ENCODE measurements at regions not wholly inside any gene's neighbourhood (a gene's known extent, or its start where the extent isn't known, plus 50 kb on each side); places are given as distances from the start of the nearest gene placed in this dataset.
"Not testable (repeated sequence)": the region's sequence is repeated elsewhere in the genome, so short reads cannot be mapped to it uniquely, and the experiment has no call there.

DNA sequence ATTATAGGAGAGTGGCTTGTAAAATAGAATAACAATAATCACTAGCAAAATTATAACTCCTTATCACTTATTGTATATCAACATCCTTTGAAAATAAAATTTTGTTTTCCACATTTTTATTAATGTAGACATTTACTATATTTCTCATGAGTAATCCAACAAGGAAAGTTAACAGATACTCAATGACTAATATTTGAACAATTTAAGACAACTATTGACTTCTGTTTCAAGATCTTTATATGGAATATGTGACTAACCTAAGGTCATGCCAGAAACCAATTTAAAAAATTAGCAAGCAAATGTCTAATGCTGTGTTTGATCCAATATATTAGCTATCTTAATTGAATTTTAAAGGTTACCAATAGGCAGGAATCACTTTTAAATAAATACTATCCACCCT, 638.5 kb upstream of the FLRT2 start:
- DNase-seq, result no peak
- intact Hi-C loops (cut with DNase I), result no loop called here

GRCh38 chr14:84894254-84894653, 635.7 kb upstream of the FLRT2 start:
- intact Hi-C loops (cut with DNase I), result no loop called here

GRCh38 chr14:84922370-84922769, 607.6 kb upstream of the FLRT2 start:
- intact Hi-C loops (cut with DNase I), result no loop called here
- no peak for DNase-seq

More at GRCh38 chr14:84894254-84894653, 635.7 kb upstream of the FLRT2 start:
- no peak for DNase-seq

DNA sequence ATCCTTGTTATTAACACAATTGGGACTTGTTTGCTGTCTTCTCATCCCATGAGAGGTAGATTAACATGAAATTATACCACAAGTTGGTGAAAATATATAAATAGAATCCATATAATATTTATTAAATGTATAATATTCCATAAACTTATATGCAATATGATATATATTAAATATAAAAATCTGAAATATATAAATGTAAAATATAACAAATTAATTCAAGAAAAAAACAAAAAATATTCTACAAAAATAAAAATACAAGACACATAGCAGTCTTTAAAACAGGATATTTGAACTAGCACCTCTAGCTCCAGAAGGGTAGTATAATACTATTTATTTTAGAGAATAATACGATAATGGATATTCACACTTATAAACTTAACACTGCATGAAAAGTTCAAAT, 603.3 kb upstream of the FLRT2 start:
- DNase-seq, result no peak
- intact Hi-C loops (cut with DNase I), result no loop called here

DNA sequence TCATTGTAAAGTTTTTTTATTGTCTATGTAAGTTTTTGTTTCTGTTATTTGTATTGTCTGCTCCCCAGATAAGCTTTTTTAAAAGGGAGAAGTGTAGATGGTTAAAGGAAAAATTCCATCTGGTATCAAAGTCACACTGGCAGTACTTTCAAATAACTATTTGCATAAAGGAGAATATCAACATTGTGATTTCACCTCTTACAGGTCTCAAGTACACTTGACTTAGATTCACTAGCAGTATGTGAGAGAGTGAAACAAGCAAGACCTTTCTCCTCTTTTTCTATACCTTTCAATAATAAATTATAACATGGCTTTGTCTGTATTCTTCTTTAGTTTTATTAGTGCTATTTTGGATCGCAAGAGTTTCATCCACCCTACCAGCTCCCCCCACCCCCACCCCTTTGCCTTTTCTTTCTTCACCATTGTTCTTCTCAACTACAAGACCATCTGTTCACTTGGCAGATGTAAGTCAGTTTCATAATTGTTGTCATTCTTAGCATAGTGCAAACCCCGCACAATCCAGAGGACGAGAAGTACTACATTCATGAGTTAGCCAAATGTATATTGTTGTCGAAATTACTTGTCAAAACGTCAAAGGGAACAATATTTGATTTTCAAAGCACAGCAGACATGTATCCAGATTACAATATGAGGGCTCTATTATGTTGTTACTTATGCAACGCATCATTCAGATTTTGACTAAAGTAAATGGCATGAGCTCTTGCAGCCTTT, 602.7 kb upstream of the FLRT2 start:
- intact Hi-C loops (cut with DNase I), result no loop called here
- no peak for DNase-seq

- no peak for DNase-seq
- intact Hi-C loops (cut with DNase I), result no loop called here
Observed at GRCh38 chr14:84929086-84929485, 600.9 kb upstream of the FLRT2 start.

GRCh38 chr14:84929834-84930233, 600.1 kb upstream of the FLRT2 start:
- DNase-seq, result no peak
- intact Hi-C loops (cut with DNase I), result no loop called here

- DNase-seq, result no peak
- intact Hi-C loops (cut with DNase I), result no loop called here
Observed at GRCh38 chr14:84937016-84937415, 592.9 kb upstream of the FLRT2 start.

- peak in 1 of 10 donors; percentile 42 for DNase-seq
- intact Hi-C loops (cut with DNase I), result no loop called here
Observed at GRCh38 chr14:84937449-84937848, 592.5 kb upstream of the FLRT2 start.

DNA sequence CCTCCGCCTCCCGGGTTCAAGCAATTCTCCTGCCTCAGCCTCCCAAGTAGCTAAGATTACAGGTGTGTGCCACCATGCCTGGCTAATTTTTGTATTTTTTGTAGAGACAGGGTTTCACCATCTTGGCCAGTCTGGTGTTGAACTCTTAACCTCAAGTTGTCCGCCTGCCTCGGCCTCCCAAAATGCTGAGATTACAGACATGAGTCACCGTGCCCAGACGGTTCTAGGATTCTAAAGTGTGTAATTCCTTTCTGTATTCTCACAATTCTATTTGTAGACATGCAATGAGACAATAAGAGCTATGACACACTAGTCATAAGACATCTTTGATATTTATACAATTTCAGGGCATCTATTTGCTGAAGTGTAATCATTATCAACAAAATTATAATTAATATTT, 585.0 kb upstream of the FLRT2 start:
- intact Hi-C loops (cut with DNase I); DNase-seq: not testable (repeated sequence)

DNA sequence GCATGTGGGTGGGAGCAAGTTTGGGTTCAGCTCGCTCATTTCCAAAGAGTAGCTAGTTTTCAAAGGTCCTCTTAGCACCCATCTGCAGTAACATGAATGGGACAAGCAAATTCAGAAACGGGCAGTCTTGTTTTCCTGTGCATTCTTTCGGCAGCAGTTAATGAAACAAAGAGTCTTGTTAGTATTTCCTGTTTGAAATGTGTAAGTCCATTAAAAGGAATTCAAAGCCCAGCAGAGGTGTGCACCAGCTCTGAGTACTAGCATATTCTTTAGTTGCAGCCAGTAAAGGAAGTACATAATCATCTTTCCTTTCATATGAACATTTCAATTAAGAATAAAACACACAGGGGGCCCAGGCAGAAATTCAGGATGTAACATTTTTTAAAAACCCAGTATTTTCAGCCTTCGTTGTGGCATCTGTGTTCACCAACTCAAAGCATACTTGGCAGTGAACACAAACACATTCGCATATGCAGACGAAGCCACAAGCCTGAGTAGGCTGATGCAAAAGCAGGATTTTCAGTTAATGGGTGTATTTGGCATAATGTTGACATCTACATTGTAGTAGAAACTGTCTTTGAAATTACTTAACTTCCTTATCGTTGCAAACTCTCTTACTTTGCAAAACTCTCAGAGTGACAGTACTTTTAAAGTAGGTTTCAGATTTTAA, 570.0 kb upstream of the FLRT2 start:
- no peak for DNase-seq
- intact Hi-C loops (cut with DNase I), result no loop called here

DNA sequence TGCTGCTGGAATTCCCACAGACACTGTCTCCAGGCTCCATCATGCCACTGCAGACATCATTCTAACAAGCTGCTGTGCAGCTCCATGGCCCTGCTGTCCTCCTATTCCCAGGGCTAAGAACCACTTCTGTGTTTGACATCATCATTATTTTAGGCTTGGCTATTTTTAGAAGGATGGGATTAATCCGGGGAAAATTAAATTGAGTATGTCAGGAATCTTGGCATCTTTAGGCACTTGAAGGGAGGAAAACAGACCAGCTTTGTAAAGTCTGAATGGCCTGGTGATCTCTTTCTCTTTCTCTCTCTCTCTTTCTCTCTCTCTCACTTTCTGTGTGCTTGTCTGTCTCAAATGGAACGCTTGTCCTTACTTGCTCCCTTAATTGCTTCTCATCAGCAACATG, 568.3 kb upstream of the FLRT2 start:
- intact Hi-C loops (cut with DNase I), result no loop called here
- no peak for DNase-seq

DNA sequence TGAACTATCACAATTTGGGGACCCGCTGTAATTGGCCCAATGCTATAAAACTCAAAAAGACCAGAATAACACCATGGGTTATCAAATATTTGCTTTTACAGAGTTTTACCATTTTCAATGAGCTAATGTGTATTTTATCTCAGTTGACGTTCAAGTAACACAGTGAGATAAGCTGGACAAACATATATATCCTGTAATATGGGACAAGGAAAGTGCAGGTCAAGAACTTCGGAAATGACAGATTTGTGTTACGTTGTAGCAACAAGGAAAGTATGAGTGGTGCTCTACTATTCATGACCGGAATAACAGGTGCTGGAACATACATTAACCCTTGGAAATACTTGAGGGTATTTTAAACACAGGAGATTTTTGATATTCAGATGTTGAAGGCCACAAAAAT, 566.4 kb upstream of the FLRT2 start:
- intact Hi-C loops (cut with DNase I), result no loop called here
- no peak for DNase-seq

- DNase-seq, result no peak
- intact Hi-C loops (cut with DNase I), result no loop called here
Observed at GRCh38 chr14:84965279-84965678, 564.7 kb upstream of the FLRT2 start.

GRCh38 chr14:84969501-84969900, 560.4 kb upstream of the FLRT2 start:
- DNase-seq, result no peak
- intact Hi-C loops (cut with DNase I), result no loop called here

GRCh38 chr14:84975241-84975902, 554.6 kb upstream of the FLRT2 start:
- intact Hi-C loops (cut with DNase I), result no loop called here
- DNase-seq, result no peak

DNA sequence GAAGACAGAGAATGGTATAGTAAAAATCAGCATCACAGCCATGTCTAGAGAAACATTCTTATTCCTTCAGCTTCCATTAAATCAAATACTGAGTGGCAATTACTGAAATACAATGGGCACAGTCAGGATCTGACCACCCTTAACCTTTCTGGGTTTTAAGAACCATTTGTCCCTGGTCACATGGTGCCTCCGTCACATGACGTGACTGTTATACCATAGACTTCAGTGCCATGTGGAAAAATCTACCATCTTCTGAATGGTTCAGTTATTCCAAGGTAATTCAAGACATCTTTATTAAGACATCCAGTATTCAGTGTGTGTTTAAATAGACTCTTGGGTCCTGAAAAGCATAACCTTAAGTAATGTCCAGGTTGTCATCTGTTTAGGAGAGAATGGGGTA, 553.1 kb upstream of the FLRT2 start:
- no peak for DNase-seq
- intact Hi-C loops (cut with DNase I), result no loop called here

GRCh38 chr14:84987042-84987441, 542.9 kb upstream of the FLRT2 start:
- no peak for DNase-seq
- intact Hi-C loops (cut with DNase I), result no loop called here

- DNase-seq, result no peak
- intact Hi-C loops (cut with DNase I), result no loop called here
Observed at GRCh38 chr14:84988357-84988756, 541.6 kb upstream of the FLRT2 start.

- intact Hi-C loops (cut with DNase I), result no loop called here
- DNase-seq, result no peak
Observed at GRCh38 chr14:84991021-84991420, 538.9 kb upstream of the FLRT2 start.

DNA sequence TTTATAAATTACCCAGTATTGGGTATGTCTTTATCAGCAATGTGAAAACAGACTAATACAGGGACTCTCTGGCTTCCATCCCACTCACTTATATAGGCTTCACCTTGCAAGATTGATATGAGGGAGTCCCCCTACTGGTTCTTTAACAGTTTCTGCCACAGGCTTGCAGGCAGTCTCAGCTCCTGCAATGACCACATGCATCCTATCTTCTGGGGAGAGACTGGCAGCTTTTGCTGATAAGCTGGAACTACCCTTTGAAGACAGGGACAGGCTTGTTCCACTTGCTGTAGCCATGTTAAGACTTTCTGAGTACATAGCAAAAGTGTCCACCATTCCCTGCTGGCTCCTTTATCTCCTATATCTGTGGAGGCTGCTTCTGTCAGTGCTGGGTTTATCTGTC, 531.7 kb upstream of the FLRT2 start:
- DNase-seq, result no peak
- intact Hi-C loops (cut with DNase I), result no loop called here

- DNase-seq, result no peak
- intact Hi-C loops (cut with DNase I), result no loop called here
Observed at GRCh38 chr14:85002846-85003245, 527.1 kb upstream of the FLRT2 start.

Data from posterior cingulate gyrus (tissue), 11 donors.